ENCODE measurements at regions not wholly inside any gene's neighbourhood (a gene's known extent, or its start where the extent isn't known, plus 50 kb on each side); places are given as distances from the start of the nearest gene placed in this dataset.

DNA sequence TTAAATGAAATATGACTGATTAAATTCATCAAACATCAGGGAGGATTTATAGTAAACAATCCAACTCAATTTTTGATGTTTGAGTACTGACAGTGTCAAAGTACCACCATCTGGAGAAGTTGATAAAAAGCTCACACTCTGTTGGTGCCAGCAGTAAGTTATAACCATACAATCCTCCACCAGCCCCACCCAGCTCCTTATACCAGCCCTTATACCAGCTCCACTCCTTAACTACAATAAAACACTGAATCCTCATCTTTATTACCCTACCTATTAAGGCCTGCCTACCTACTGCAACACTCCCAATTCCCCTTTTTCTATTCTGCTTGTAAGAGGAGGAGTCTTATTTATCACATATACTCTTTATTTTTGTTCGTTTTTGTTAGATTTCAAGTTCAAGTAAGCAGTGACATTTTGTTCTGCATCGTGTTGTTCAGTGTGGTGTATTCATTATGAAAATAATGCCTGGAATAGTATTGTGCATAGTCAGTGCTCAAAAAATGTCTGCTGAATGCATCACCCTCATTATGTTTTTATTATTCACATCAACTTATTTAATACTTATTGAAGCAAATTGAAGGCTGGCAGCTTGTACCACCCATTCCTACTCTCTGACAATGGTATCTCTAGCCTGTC is 954.7 kb upstream of the ADGRB3 start:
- TF ChIP-seq, protein P1, sequence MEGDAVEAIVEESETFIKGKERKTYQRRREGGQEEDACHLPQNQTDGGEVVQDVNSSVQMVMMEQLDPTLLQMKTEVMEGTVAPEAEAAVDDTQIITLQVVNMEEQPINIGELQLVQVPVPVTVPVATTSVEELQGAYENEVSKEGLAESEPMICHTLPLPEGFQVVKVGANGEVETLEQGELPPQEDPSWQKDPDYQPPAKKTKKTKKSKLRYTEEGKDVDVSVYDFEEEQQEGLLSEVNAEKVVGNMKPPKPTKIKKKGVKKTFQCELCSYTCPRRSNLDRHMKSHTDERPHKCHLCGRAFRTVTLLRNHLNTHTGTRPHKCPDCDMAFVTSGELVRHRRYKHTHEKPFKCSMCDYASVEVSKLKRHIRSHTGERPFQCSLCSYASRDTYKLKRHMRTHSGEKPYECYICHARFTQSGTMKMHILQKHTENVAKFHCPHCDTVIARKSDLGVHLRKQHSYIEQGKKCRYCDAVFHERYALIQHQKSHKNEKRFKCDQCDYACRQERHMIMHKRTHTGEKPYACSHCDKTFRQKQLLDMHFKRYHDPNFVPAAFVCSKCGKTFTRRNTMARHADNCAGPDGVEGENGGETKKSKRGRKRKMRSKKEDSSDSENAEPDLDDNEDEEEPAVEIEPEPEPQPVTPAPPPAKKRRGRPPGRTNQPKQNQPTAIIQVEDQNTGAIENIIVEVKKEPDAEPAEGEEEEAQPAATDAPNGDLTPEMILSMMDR (conservative IDR thresholded peaks at IDR 0.05; ENCODE audit: low read depth, low read length) = no peak
- no peak for TF ChIP-seq EZH2 (IDR thresholded peaks at IDR 0.05; ENCODE audit: borderline replicate concordance, low read depth, low read length, poor library complexity, severe bottlenecking)

Data from A673 (cell line).